ENCODE measurements at regions not wholly inside any gene's neighbourhood (a gene's known extent, or its start where the extent isn't known, plus 50 kb on each side); places are given as distances from the start of the nearest gene placed in this dataset.

DNA sequence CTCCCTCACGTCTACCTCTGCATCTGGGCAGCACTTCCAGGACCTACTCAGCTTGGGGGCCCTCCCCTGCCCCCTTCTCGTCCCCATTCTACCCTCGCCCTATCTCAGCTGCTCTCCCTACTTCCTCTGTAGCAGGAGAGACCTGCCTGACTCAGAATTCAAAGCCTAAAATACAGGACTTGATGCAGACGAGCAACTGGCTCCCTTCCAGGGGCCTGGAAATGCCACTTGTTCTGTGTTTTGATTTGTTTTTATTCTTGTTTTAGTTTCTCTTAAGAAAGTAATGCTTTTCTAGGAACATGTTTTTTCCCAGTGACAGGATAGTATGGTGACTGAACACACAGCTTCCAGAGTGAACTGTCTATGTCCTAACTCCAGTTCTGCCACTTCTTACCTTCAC, 320.4 kb upstream of the CDH4 start:
- TF ChIP-seq EP300 (IDR thresholded peaks at IDR 0.05) (no peak), POLR2A (IDR thresholded peaks at IDR 0.05) (no peak)
- TF ChIP-seq, protein P1, sequence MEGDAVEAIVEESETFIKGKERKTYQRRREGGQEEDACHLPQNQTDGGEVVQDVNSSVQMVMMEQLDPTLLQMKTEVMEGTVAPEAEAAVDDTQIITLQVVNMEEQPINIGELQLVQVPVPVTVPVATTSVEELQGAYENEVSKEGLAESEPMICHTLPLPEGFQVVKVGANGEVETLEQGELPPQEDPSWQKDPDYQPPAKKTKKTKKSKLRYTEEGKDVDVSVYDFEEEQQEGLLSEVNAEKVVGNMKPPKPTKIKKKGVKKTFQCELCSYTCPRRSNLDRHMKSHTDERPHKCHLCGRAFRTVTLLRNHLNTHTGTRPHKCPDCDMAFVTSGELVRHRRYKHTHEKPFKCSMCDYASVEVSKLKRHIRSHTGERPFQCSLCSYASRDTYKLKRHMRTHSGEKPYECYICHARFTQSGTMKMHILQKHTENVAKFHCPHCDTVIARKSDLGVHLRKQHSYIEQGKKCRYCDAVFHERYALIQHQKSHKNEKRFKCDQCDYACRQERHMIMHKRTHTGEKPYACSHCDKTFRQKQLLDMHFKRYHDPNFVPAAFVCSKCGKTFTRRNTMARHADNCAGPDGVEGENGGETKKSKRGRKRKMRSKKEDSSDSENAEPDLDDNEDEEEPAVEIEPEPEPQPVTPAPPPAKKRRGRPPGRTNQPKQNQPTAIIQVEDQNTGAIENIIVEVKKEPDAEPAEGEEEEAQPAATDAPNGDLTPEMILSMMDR (IDR thresholded peaks at IDR 0.05), result no peak
- no peak overlapping the region for H3K4me3 ChIP-seq

DNA sequence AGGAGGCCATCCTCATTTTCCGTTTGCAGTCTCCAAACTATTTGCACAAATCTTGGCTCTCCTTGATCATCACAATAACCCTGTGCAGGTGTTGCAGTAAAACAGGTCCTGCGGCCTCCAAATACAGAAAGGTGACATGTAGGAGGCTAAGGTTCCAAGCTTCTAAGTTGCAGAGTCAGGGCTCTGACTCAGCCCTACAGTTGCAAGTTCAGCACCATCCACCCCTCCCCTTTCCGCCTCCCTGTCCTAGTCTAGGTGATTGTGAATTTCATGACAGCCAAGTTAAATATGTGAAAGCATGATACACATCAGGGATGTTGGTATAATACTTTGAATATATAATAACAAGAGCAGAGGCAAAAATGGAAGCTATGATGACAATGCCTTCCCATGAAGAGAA, 317.3 kb upstream of the CDH4 start:
- H3K4me1 ChIP-seq (ENCODE audit: insufficient read depth), result no peaks in the 10 kb centered on the region
- no peak for DNase-seq
- TF ChIP-seq, protein P1 (IDR thresholded peaks at IDR 0.05), result no peak
- TF ChIP-seq POLR2A (IDR thresholded peaks at IDR 0.05), result no peak
- H3K9me3 ChIP-seq, result no peaks in the 10 kb centered on the region
- H3K36me3 ChIP-seq, result no peaks in the 10 kb centered on the region
- H3K4me3 ChIP-seq, result no peak overlapping the region
- H3K27ac ChIP-seq, result no peak overlapping the region
- WGBS, 3 donors, result 71 to 83% (median 80%) methylated on average over 3 of the region's 3 CpGs
- no peaks in the 10 kb centered on the region for H3K27me3 ChIP-seq
- intact Hi-C loops (cut with DNase I), result no loop called here

More for the DNA sequence above, 320.4 kb upstream of the CDH4 start:
- intact Hi-C loops (cut with DNase I), result no loop called here
- Histone ChIP-seq H3K27me3 (no peaks in the 10 kb centered on the region), H3K27ac (no peak overlapping the region), H3K9me3 (no peaks in the 10 kb centered on the region), H3K4me1 (ENCODE audit: insufficient read depth) (no peaks in the 10 kb centered on the region), H3K36me3 (no peaks in the 10 kb centered on the region)
- 18 to 21% (median 20%) methylated on average over 4 of the region's 4 CpGs for WGBS, 3 donors
- DNase-seq, result no peak

DNA sequence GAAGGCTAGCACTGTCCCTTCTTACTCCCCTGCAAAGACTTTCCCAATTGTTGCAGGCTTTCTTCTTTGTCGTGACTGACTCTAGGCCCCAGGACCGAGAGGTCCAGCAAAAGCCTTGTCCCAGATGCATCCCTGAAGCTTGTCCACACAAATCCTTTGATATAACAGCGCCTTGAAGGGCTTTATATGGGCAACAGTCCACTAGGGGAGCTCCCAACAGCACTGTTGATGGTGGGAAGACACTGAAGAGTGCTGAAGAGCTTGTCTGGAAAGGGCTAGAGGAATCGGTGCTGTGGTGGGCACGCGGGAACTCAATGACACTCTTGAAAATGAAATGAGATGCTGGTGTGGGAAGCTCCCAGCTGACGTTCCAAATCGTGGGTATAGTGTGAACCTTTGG, 316.1 kb upstream of the CDH4 start:
- DNase-seq, result no peak
- intact Hi-C loops (cut with DNase I), result no loop called here
- Histone ChIP-seq H3K27ac (no peak overlapping the region), H3K4me3 (no peak overlapping the region), H3K4me1 (ENCODE audit: insufficient read depth) (no peaks in the 10 kb centered on the region), H3K27me3 (no peaks in the 10 kb centered on the region), H3K36me3 (no peaks in the 10 kb centered on the region), H3K9me3 (no peaks in the 10 kb centered on the region)
- WGBS, 3 donors, result 70 to 81% (median 76%) methylated on average over 8 of the region's 8 CpGs
- TF ChIP-seq, protein P1 (IDR thresholded peaks at IDR 0.05), result no peak
- TF ChIP-seq POLR2A (IDR thresholded peaks at IDR 0.05), result no peak

DNA sequence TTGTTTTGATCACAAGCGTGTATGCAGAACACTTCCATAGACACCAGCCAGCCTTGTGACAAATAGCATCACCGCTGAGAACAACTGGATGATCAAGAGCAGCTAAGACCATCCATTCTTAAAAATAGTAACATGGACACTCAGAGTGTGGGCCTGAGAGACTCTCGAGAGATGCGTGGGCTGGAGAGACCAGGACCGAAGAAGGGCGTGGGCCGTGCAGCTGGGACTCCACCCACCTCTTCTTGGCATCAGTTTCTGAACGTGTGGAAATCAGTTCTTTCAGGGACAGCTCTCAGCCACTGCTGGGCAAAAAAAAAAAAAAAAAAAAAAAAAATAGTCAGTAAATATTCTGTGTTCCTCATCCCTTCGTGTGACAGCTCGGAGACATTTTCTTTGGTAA, 314.5 kb upstream of the CDH4 start:
- H3K4me3 ChIP-seq, result no peak overlapping the region
- H3K27ac ChIP-seq, result no peak overlapping the region
- TF ChIP-seq POLR2A (IDR thresholded peaks at IDR 0.05) (no peak), EP300 (IDR thresholded peaks at IDR 0.05) (no peak)
- TF ChIP-seq, protein P1 (IDR thresholded peaks at IDR 0.05), result no peak
- 41 to 51% (median 49%) methylated on average over 10 of the region's 10 CpGs for WGBS, 3 donors
- H3K27me3 ChIP-seq, result no peaks in the 10 kb centered on the region
- H3K4me1 ChIP-seq (ENCODE audit: insufficient read depth), result no peaks in the 10 kb centered on the region
- H3K36me3 ChIP-seq, result no peaks in the 10 kb centered on the region
- no peak for DNase-seq
- H3K9me3 ChIP-seq, result no peaks in the 10 kb centered on the region
- intact Hi-C loops (cut with DNase I), result no loop called here

DNA sequence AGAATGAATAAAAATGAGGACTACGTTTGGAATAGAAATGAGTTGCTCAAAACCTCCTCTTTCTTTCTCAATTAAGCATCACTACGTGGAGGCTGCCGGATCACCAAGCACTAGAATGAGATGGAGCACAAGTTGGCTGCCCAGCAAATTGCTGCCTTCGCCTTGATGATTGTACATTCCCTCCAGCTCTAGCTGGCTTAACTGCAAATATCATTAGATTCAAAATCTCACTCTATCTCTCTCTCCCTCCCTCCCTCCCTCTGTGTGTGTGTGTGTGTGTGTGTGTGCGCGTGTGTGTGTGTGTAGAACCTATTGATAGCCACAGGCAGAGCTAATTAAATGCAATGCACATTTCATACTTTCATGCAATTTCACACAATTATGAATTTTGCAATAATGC, 310.7 kb upstream of the CDH4 start:
- whole genome bisulfite sequencing, 3 donors, result 71 to 86% (median 85%) methylated on average over 6 of the region's 6 CpGs
- Histone ChIP-seq H3K27ac (no peak overlapping the region), H3K9me3 (no peaks in the 10 kb centered on the region), H3K4me1 (ENCODE audit: insufficient read depth) (no peaks in the 10 kb centered on the region), H3K36me3 (no peaks in the 10 kb centered on the region), H3K27me3 (no peaks in the 10 kb centered on the region), H3K4me3 (no peak overlapping the region)
- intact Hi-C loops (cut with DNase I), result no loop called here
- TF ChIP-seq, protein P1 (IDR thresholded peaks at IDR 0.05), result no peak
- TF ChIP-seq EP300 (IDR thresholded peaks at IDR 0.05) (no peak), POLR2A (IDR thresholded peaks at IDR 0.05) (no peak)
- no peak for DNase-seq
